EH (cell line): ENCODE measurements at regions not wholly inside any gene's neighbourhood (a gene's known extent, or its start where the extent isn't known, plus 50 kb on each side); places are given as distances from the start of the nearest gene placed in this dataset.
A peak's percentile ranks its signal among the peaks of the same experiment; 100 is the strongest.
"Not testable (repeated sequence)": the region's sequence is repeated elsewhere in the genome, so short reads cannot be mapped to it uniquely, and the experiment has no call there.

ENCODE experiments used
- DNase-seq: peaks from one replicate; pipeline ENCODE4 v3.0.0-alpha.2; 2015; ENCODE audit warnings: low read depth

GRCh38 chr4:188737251-188738002 is 598.2 kb downstream of the TRIML1 start:
- DNase-seq, result no peak

DNA sequence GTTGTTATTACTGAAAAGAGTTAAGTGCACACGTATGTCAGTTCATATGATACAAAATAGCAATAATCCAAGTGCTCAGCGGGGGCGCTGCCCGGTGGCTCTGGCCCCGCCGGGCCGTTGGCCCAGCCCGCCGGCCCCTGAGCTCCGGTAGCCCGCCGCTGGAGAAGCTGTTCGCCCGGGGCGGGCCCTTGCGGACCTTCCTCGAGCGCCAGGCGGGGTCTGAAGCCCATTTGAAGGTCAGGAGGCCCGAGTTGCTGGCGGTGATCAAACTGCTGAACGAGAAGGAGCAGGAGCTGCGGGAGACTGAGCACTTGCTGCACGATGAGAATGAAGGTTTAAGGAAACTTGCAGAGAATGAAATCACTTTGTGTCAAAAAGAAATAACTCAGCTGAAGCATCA is 599.0 kb downstream of the TRIML1 start:
- peak; percentile 2 for DNase-seq

- DNase-seq, result not testable (repeated sequence)
Measured at GRCh38 chr4:188740172-188740571, 600.9 kb downstream of the TRIML1 start.

- not testable (repeated sequence) for DNase-seq
Measured at GRCh38 chr4:188740791-188741190, 601.5 kb downstream of the TRIML1 start.

DNA sequence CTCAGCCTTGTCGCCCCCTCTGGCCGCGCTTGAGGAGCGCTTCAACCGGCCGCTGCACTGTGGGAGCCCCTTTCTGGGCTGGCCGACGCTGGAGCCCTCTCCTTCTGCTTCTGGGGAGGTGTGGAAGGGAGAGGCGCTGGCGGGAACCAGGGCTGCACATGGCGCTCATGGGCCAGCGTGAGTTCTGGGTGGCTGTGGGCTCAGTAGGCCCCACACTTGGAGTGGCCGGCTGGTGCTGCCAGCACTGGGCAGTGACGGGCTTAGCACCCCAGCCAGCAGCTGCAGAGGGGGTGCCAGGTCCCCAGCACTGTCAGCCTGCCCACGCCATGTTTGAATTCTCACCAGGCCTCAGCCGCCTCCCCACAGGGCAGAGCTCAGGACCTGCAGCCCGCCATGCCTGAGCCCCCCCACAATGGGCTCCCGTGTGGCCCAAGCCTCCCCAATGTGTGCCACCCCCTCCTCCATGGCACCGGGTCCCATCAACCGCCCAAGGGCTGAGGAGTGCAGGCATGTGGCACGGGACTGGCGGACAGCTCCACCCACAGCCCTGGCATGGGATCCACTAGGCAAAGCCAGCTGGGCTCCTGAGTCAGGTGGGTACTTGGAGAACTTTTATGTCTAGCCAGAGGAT is 615.2 kb downstream of the TRIML1 start:
- DNase-seq, result no peak

- no peak for DNase-seq
Measured at GRCh38 chr4:188767496-188767895, 628.3 kb downstream of the TRIML1 start.

- no peak for DNase-seq
Measured at GRCh38 chr4:188778905-188779304, 639.7 kb downstream of the TRIML1 start.

- no peak for DNase-seq
Measured at GRCh38 chr4:188779581-188779980, 640.3 kb downstream of the TRIML1 start.

DNA sequence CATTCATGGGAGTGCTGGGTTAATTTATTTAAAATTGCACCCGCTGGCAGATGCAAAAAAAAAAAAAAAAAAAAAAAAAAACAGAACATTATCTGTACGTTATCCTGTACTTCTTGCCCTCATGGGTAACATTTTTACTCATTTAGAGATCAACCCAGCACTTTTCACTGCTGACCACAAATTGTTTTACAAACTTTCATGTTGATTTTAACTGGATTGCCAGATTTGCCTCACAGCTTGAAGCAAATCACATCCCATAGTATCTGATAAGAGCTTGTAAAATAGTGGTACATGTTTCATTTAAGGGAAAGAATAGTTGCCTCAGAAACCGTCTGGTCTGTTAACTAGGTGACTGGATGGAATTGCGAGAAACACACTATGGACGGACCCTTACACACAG is 640.8 kb downstream of the TRIML1 start:
- no peak for DNase-seq

- DNase-seq, result no peak
Measured at GRCh38 chr4:188780686-188781085, 641.4 kb downstream of the TRIML1 start.

GRCh38 chr4:188781655-188782054 is 642.4 kb downstream of the TRIML1 start:
- DNase-seq, result no peak

DNA sequence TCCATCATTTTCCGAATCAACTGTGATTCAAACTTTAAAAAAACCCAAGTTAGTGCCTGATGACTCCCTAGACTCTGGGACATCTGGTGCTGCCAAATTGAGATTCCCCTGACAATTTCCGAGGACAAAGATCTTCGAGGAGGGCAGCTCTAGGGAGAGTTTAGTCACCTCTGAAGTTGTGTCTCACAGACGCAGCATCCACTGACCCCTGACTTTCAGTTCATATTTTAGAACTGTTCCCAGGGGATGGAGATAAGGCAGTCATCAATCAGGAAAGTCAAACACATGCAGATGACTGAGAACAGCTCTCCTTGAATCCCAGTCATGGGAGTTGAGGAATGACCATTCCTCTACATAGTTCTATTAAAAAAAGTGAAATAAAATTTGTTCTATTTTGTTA is 643.9 kb downstream of the TRIML1 start:
- no peak for DNase-seq

GRCh38 chr4:188783606-188784160 is 644.4 kb downstream of the TRIML1 start:
- DNase-seq, result no peak

DNA sequence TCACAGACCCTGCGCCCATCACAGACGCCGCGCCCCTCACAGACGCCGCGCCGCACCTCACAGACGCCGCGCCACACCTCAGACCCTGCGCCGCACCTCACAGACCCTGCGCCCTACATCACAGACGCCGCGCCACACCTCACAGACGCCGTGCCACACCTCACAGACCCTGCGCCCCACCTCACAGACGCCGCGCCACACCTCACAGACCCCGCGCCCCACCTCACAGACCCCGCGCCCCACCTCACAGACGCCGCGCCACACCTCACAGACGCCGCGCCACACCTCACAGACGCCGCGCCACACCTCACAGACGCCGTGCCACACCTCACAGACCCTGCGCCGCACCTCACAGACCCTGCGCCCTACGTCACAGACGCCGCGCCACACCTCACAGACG is 657.4 kb downstream of the TRIML1 start:
- DNase-seq, result not testable (repeated sequence)

DNA sequence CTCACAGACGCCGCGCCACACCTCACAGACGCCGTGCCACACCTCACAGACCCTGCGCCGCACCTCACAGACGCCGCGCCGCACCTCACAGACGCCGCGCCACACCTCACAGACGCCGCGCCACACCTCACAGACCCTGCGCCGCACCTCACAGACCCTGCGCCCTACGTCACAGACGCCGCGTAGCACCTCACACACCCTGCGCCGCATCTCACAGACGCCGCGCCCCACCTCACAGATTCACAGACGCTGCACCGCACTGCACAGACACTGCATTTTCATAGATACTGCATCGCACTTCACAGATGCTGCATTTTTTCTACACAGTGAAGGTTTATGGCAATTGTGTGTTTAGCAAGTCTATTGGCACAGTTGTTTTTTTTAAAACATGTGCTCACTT is 657.8 kb downstream of the TRIML1 start:
- not testable (repeated sequence) for DNase-seq

DNA sequence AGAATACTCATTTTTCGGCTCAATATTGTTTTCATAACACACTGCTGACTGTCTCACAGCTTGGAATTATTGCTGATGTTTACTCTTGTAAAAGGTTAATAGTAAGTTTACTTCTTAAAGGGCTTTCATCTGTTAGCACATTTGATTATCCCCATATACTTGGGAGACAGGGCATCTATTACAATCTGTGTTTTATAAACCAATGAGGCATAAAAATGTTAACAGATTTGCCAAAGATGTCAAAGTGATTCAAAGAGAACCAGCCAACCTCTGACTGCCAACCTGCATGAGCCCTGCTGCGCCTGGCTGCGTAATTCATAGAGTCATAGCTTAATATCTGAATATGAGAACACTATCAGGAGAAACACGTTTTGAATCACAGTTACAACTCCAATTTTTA is 665.6 kb downstream of the TRIML1 start:
- no peak for DNase-seq

- DNase-seq, result no peak
Measured at GRCh38 chr4:188811121-188811520, 671.9 kb downstream of the TRIML1 start.

GRCh38 chr4:188812644-188813043 is 673.4 kb downstream of the TRIML1 start:
- DNase-seq, result no peak

DNA sequence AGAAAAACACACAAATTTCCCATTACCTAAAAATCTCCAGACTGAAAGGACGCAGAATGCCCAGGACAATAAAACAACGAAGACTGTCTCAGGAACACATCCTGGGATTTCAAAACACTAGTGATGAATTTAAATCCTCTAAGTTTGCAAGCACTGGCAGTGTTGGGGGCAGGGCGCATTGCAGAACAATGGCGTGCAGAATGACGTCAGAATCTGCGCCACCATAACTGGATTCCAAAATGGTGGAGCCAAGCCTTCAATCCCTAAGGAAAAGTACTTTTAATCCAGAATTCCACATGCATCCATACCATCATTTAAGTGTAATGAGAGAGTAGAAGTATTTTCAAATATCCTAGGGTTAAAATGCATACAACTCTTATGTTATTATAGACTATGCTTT is 679.1 kb downstream of the TRIML1 start:
- no peak for DNase-seq

DNA sequence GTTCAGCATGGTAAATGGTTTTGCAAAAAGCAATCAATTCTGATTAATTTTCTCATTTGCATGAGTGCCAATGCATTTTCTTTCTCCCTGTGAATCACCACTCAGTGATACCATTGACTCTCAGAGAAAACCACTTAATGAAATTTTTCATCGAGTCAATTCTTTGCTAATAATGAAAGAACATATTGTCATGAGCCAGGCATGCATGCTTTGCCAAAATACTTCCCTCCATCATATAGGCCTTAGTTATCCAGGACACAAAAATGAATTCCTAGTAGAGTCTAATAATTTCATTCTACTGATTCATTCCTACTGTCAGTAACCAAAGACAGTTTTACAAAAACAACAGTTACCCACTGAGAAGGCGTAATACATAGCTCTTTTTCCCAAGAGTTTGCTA is 680.0 kb downstream of the TRIML1 start:
- DNase-seq, result no peak

DNA sequence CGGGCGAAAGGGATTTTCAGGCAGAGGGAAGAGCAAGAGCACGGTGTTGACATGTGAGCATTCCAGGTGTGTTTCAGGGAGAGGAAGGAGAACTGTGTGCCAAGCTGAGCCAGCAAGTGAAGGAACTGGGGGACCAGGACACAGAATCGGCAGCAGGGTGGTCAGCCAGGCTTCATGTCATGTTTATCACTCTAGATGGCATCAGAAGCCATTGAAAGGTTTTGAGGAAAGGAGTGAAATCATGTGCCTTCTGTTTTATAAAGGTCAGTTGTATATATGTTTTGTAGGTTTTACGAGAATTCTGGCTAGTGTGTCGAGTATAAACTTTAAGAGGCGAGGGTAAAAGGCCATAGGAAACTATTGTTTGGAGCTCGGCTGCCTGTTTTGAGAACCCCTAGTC is 682.3 kb downstream of the TRIML1 start:
- no peak for DNase-seq

GRCh38 chr4:188822698-188823097 is 683.5 kb downstream of the TRIML1 start:
- DNase-seq, result no peak

DNA sequence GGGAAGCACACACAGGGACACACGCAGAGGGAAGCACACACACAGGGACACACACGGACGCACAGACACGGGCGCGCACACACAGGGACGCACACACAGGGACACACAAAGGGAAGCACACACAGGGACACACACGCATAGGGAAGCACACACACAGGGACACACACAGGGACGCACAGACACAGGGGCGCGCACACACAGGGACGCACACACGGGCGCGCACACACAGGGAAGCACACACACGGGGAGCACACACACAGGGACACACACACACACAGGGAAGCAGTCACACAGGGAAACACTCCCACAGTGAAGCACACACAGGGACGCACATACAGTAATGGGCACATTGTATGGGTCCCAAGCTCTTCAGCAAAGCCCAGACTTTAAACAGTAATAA is 685.3 kb downstream of the TRIML1 start:
- no peak for DNase-seq

GRCh38 chr4:188826393-188826792 is 687.2 kb downstream of the TRIML1 start:
- no peak for DNase-seq
